Neuronal stem cell (in vitro differentiated cells): ENCODE measurements at regions not wholly inside any gene's neighbourhood (a gene's known extent, or its start where the extent isn't known, plus 50 kb on each side); places are given as distances from the start of the nearest gene placed in this dataset.

Experiments
- DNase-seq: peaks from one replicate; pipeline ENCODE4 v3.0.0-alpha.2; 2013; ENCODE audit warnings: low spot score
- H2AFZ ChIP-seq: one replicate; pipeline ENCODE4 v1.6.1; 2013; ENCODE audit warnings: mild to moderate bottlenecking, low read length, inconsistent platforms
- H2AK5ac ChIP-seq: 2 replicates; pipeline ENCODE4 v1.6.1; 2013; ENCODE audit warnings: low read depth, mild to moderate bottlenecking, inconsistent platforms, low read length, moderate library complexity, mixed read lengths
- H2BK120ac ChIP-seq: 2 replicates; pipeline ENCODE4 v1.6.1; 2013; ENCODE audit warnings: low read depth, mild to moderate bottlenecking, inconsistent platforms, low read length, moderate library complexity, mixed read lengths
- H2BK12ac ChIP-seq: one replicate; pipeline ENCODE4 v1.6.1; 2013; ENCODE audit warnings: low read length, inconsistent platforms
- H2BK15ac ChIP-seq: 2 replicates; pipeline ENCODE4 v1.6.1; 2013; ENCODE audit warnings: mild to moderate bottlenecking, low read length, inconsistent platforms, mixed read lengths
- H2BK5ac ChIP-seq: one replicate; pipeline ENCODE4 v1.6.1; 2013; ENCODE audit warnings: inconsistent platforms, mild to moderate bottlenecking, low read length, moderate library complexity
- H3K14ac ChIP-seq: one replicate; pipeline ENCODE4 v1.6.1; 2013; ENCODE audit warnings: low read length, inconsistent platforms
- H3K18ac ChIP-seq: 2 replicates; pipeline ENCODE4 v1.6.1; 2013; ENCODE audit warnings: low read length, inconsistent platforms
- H3K23ac ChIP-seq: 2 replicates; pipeline ENCODE4 v1.6.1; 2013; ENCODE audit warnings: low read depth, mild to moderate bottlenecking, mixed read lengths, low read length, inconsistent platforms; ENCODE audit not compliant: poor library complexity
- H3K27ac ChIP-seq: replicated peaks from 3 replicates; pipeline ENCODE4 v1.5.1; 2013; ENCODE audit warnings: low read length, inconsistent platforms
- H3K27me3 ChIP-seq, 3 experiments: 2 replicates each; pipeline ENCODE4 v1.6.1; 2013; ENCODE audit warnings: low read length in 3 of 3, mild to moderate bottlenecking in 2 of 3, inconsistent platforms in 1 of 3, low read depth in 1 of 3, mixed read lengths in 1 of 3, moderate library complexity in 1 of 3; ENCODE audit not compliant: control insufficient read depth in 3 of 3, insufficient read depth in 3 of 3
- H3K36me3 ChIP-seq, 2 donors: replicated peaks in 1 of 2; 2 replicates each; pipeline ENCODE4 v1.6.1; 2013; ENCODE audit warnings: low read length in 2 of 2; ENCODE audit not compliant: control insufficient read depth in 2 of 2, insufficient read depth in 2 of 2
- H3K4ac ChIP-seq: 2 replicates; pipeline ENCODE4 v1.6.1; 2013; ENCODE audit warnings: inconsistent platforms, mild to moderate bottlenecking, low read length, moderate library complexity
- H3K4me1 ChIP-seq, 2 donors: 1 replicate in 1 of 2; 2 replicates in 1 of 2; pipeline ENCODE4 v1.6.1; 2013; ENCODE audit warnings: low read length in 2 of 2, low read depth in 1 of 2; ENCODE audit not compliant: control insufficient read depth in 2 of 2, insufficient read depth in 1 of 2
- H3K4me2 ChIP-seq: one replicate; pipeline ENCODE4 v1.6.1; 2013; ENCODE audit warnings: mild to moderate bottlenecking, low read length, inconsistent platforms; ENCODE audit not compliant: insufficient read depth, poor library complexity, severe bottlenecking
- H3K4me3 ChIP-seq, 2 donors: 2 replicates each; pipeline ENCODE4 v1.5.1; 2013; ENCODE audit warnings: low read length in 2 of 2, mild to moderate bottlenecking in 2 of 2, inconsistent platforms in 1 of 2, moderate library complexity in 1 of 2
- H3K79me1 ChIP-seq: one replicate; pipeline ENCODE4 v1.6.1; 2013; ENCODE audit warnings: low read depth, mild to moderate bottlenecking, inconsistent platforms, low read length, moderate library complexity
- H3K9ac ChIP-seq: one replicate; pipeline ENCODE4 v1.6.1; 2013; ENCODE audit warnings: mild to moderate bottlenecking, low read depth, low read length, inconsistent platforms; ENCODE audit not compliant: poor library complexity
- H3K9me3 ChIP-seq, 2 donors: replicated peaks in 1 of 2; 2 replicates each; pipeline versions ENCODE3 to v1.6.1; 2013; ENCODE audit warnings: low read length in 2 of 2, mild to moderate bottlenecking in 2 of 2, inconsistent platforms in 1 of 2, low read depth in 1 of 2, mixed read lengths in 1 of 2, moderate library complexity in 1 of 2; ENCODE audit not compliant: control insufficient read depth in 2 of 2, insufficient read depth in 1 of 2
- H4K8ac ChIP-seq: one replicate; pipeline ENCODE4 v1.6.1; 2013; ENCODE audit warnings: low read depth, mild to moderate bottlenecking, inconsistent platforms, low read length, moderate library complexity
- H4K91ac ChIP-seq: one replicate; pipeline ENCODE4 v1.6.1; 2013; ENCODE audit warnings: low read length, low read depth, mild to moderate bottlenecking, inconsistent platforms; ENCODE audit not compliant: poor library complexity
- WGBS, 2 donors: extraction: QIAGEN DNeasy Blood & Tissue Kit; methylation state at CpG; one replicate each; pipeline ENCODE4 v1.1.7; 2013; ENCODE audit warnings: missing lambda C conversion rate in 2 of 2, mixed read lengths in 1 of 2; ENCODE audit not compliant: insufficient read length in 2 of 2, insufficient replicate concordance in 1 of 2; ENCODE audit errors: extremely low coverage in 2 of 2; 5-methylcytosine and 5-hydroxymethylcytosine counted together

- H3K14ac ChIP-seq: no peak overlapping the region
- H4K8ac ChIP-seq: no peak overlapping the region
- H2BK15ac ChIP-seq: no peak overlapping the region
- H3K18ac ChIP-seq: no peak overlapping the region
- no peak overlapping the region for H3K9ac ChIP-seq
- H3K36me3 ChIP-seq: no peaks in the 10 kb centered on the region
- no peak overlapping the region for H2BK5ac ChIP-seq
- no peaks in the 10 kb centered on the region for H3K9me3 ChIP-seq
- no peak overlapping the region for H2BK12ac ChIP-seq
- WGBS, 2 donors: no CpG with 5 or more reads among the region's 1 CpG
- no peaks in the 10 kb centered on the region for H3K4me1 ChIP-seq
- H2AFZ ChIP-seq: no peak overlapping the region
- H3K27ac ChIP-seq: no peak overlapping the region
- no peak overlapping the region for H3K4me3 ChIP-seq
- H3K79me1 ChIP-seq: no peaks in the 10 kb centered on the region
- H2BK120ac ChIP-seq: no peak overlapping the region
- no peak overlapping the region for H3K23ac ChIP-seq
- no peak overlapping the region for H3K4me2 ChIP-seq
- DNase-seq: no peak
- H3K27me3 ChIP-seq: no peaks in the 10 kb centered on the region
- no peak overlapping the region for H3K4ac ChIP-seq
- H4K91ac ChIP-seq: no peak overlapping the region
- no peak overlapping the region for H2AK5ac ChIP-seq
These were observed 465.4 kb downstream of the ZNF804A start for GRCh38 chr2:185063761-185064160.

GRCh38 chr2:185066128-185066527 is 467.8 kb downstream of the ZNF804A start:
- Histone ChIP-seq H2BK120ac (no peak overlapping the region), H3K9ac (no peak overlapping the region), H3K27ac (no peak overlapping the region), H3K4me1 (no peaks in the 10 kb centered on the region), H3K23ac (no peak overlapping the region), H3K4ac (no peak overlapping the region), H3K79me1 (no peaks in the 10 kb centered on the region), H3K27me3 (no peaks in the 10 kb centered on the region), H3K36me3 (no peaks in the 10 kb centered on the region), H2BK12ac (no peak overlapping the region), H2AFZ (no peak overlapping the region), H3K4me2 (no peak overlapping the region), H3K4me3 (no peak overlapping the region), H3K14ac (no peak overlapping the region), H2BK15ac (no peak overlapping the region), H2AK5ac (no peak overlapping the region), H2BK5ac (no peak overlapping the region), H3K9me3 (no peaks in the 10 kb centered on the region), H4K8ac (no peak overlapping the region), H3K18ac (no peak overlapping the region), H4K91ac (no peak overlapping the region)
- no CpG with 5 or more reads among the region's 1 CpG for WGBS, 2 donors
- DNase-seq: no peak

- Histone ChIP-seq H2AFZ (no peak overlapping the region), H3K4me2 (no peak overlapping the region), H3K36me3 (no peaks in the 10 kb centered on the region), H3K4me3 (no peak overlapping the region), H3K9ac (no peak overlapping the region), H2AK5ac (no peak overlapping the region), H3K4me1 (no peaks in the 10 kb centered on the region), H2BK5ac (no peak overlapping the region), H3K79me1 (no peaks in the 10 kb centered on the region), H2BK12ac (no peak overlapping the region), H4K8ac (no peak overlapping the region), H3K18ac (no peak overlapping the region), H3K4ac (no peak overlapping the region), H2BK120ac (no peak overlapping the region), H3K14ac (no peak overlapping the region), H3K27me3 (no peaks in the 10 kb centered on the region), H2BK15ac (no peak overlapping the region), H4K91ac (no peak overlapping the region), H3K23ac (no peak overlapping the region), H3K27ac (no peak overlapping the region), H3K9me3 (no peaks in the 10 kb centered on the region)
- DNase-seq: no peak
- WGBS, 2 donors: no CpG with 5 or more reads among the region's 2 CpGs
These were observed 470.8 kb downstream of the ZNF804A start for GRCh38 chr2:185069107-185069506.

DNA sequence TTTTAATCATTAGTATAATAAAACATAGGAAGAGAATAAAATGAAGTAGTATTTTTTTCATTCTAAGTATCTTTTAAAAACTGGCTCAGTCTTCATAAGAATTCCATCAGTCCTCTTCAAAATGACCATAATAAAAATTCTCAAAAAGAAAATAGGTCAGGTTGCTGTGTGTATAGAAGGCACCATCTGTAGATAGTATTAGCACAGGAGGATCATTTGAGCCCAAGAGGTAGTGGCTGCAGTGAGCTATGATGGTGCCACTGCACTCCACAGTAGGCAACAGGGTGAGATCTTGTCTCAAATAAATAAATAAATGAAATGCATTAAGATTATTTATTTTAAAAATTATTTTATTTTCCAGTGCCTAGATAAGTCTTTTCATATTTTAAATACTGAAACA is 475.8 kb downstream of the ZNF804A start:
- no peak for DNase-seq
- no peak overlapping the region for H2BK120ac ChIP-seq
- H3K9ac ChIP-seq: no peak overlapping the region
- H3K4ac ChIP-seq: no peak overlapping the region
- H3K4me2 ChIP-seq: no peak overlapping the region
- no peak overlapping the region for H2AK5ac ChIP-seq
- H4K8ac ChIP-seq: no peak overlapping the region
- no peak overlapping the region for H3K18ac ChIP-seq
- no peak overlapping the region for H2BK12ac ChIP-seq
- no peak overlapping the region for H2BK15ac ChIP-seq
- H3K27me3 ChIP-seq: no peaks in the 10 kb centered on the region
- no peak overlapping the region for H2BK5ac ChIP-seq
- no peak overlapping the region for H4K91ac ChIP-seq
- H3K23ac ChIP-seq: no peak overlapping the region
- H3K14ac ChIP-seq: no peak overlapping the region
- no peak overlapping the region for H2AFZ ChIP-seq
- H3K9me3 ChIP-seq: no peaks in the 10 kb centered on the region
- no peaks in the 10 kb centered on the region for H3K4me1 ChIP-seq
- H3K27ac ChIP-seq: no peak overlapping the region
- H3K4me3 ChIP-seq: no peak overlapping the region
- H3K79me1 ChIP-seq: no peaks in the 10 kb centered on the region
- H3K36me3 ChIP-seq: no peaks in the 10 kb centered on the region
